GM18505 (cell line): ENCODE measurements at regions not wholly inside any gene's neighbourhood (a gene's known extent, or its start where the extent isn't known, plus 50 kb on each side); places are given as distances from the start of the nearest gene placed in this dataset.
"Not testable (repeated sequence)": the region's sequence is repeated elsewhere in the genome, so short reads cannot be mapped to it uniquely, and the experiment has no call there.

ENCODE experiments used
- ATAC-seq: cut with Tn5 transposase; IDR thresholded peaks from one replicate; pipeline ENCODE4 v1.9.1; 2021; ENCODE audit not compliant: unreplicated experiment
- POLR2A ChIP-seq: IDR thresholded peaks from 4 replicates; pipeline ENCODE4 v1.6.1; 2011; ENCODE audit warnings: borderline replicate concordance; ENCODE audit not compliant: insufficient read depth, insufficient read length; ENCODE audit errors: extremely low read depth

GRCh38 chr1:166283190-166283589 lies 116.4 kb upstream of the FAM78B start:
- TF ChIP-seq POLR2A: no peak
- ATAC-seq: no peak

GRCh38 chr1:166283600-166283999 lies 116.8 kb upstream of the FAM78B start:
- ATAC-seq: no peak

GRCh38 chr1:166289309-166290050 lies 122.7 kb upstream of the FAM78B start:
- no peak for TF ChIP-seq POLR2A
- no peak for ATAC-seq

More at GRCh38 chr1:166283600-166283999, 116.8 kb upstream of the FAM78B start:
- TF ChIP-seq POLR2A: no peak

GRCh38 chr1:166295656-166296055 lies 128.9 kb upstream of the FAM78B start:
- ATAC-seq: no peak
- no peak for TF ChIP-seq POLR2A

- TF ChIP-seq POLR2A: no peak
- no peak for ATAC-seq
Measured at GRCh38 chr1:166297993-166298392, 131.2 kb upstream of the FAM78B start.

- no peak for TF ChIP-seq POLR2A
- no peak for ATAC-seq
Measured at GRCh38 chr1:166300767-166301166, 134.0 kb upstream of the FAM78B start.

GRCh38 chr1:166302989-166303758 lies 136.4 kb upstream of the FAM78B start:
- TF ChIP-seq POLR2A: no peak
- ATAC-seq: no peak

- no peak for ATAC-seq
- TF ChIP-seq POLR2A: no peak
Measured at GRCh38 chr1:166304131-166304530, 137.3 kb upstream of the FAM78B start.

GRCh38 chr1:166305371-166305770 lies 138.6 kb upstream of the FAM78B start:
- ATAC-seq: no peak
- TF ChIP-seq POLR2A: no peak

- ATAC-seq: no peak
- TF ChIP-seq POLR2A: no peak
Measured at GRCh38 chr1:166307261-166308188, 140.7 kb upstream of the FAM78B start.

GRCh38 chr1:166316306-166316705 lies 149.5 kb upstream of the FAM78B start:
- not testable (repeated sequence) for ATAC-seq

GRCh38 chr1:166322470-166322869 lies 155.7 kb upstream of the FAM78B start:
- no peak for ATAC-seq
- TF ChIP-seq POLR2A: no peak

GRCh38 chr1:166327886-166328285 lies 161.1 kb upstream of the FAM78B start:
- no peak for ATAC-seq

More at GRCh38 chr1:166327886-166328285, 161.1 kb upstream of the FAM78B start:
- no peak for TF ChIP-seq POLR2A
